ENCODE measurements at regions not wholly inside any gene's neighbourhood (a gene's known extent, or its start where the extent isn't known, plus 50 kb on each side); places are given as distances from the start of the nearest gene placed in this dataset.

- TF ChIP-seq CTCF (conservative IDR thresholded peaks at IDR 0.05), result no peak
- no peak for TF ChIP-seq EZH2 (IDR thresholded peaks at IDR 0.05; ENCODE audit: low read depth)
These were observed 93.0 kb upstream of the CEP85L start for GRCh38 chr6:118744261-118744941.

Measured in PC-9 (cell line).